Stimulated activated CD4-positive, alpha-beta T cell treated with anti-CD3 and anti-CD28 coated beads, Interleukin-12 subunit alpha, Interleukin-12 subunit beta, amount 100 ng/mL, for 24 hours (primary cell): ENCODE measurements at regions not wholly inside any gene's neighbourhood (a gene's known extent, or its start where the extent isn't known, plus 50 kb on each side); places are given as distances from the start of the nearest gene placed in this dataset.

Source experiments
- DNase-seq, 2 experiments: peaks; one replicate each; pipeline ENCODE4 v3.0.0-alpha.2; 2020; ENCODE audit warnings: low read depth in 2 of 2

DNA sequence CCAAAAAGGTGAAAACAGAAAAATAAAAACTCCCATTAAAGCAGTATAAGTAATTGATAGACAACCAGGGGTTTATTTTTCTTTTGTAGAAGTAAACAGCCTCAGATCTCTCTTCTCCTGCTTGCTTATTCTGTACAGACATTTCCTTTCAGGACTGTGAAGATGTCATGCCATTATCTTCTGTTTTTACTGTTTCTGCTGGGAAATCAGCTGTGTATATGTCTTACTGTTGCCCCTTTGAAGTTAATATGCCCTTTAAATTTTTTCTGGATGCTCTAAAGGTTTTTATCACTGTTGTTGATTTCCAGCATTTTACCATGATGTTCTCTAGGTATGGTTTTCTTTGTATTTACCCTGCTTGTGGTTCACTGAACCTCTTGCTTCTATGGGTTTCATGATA is 199.5 kb downstream of the NXNL2 start:
- no peak for DNase-seq

DNA sequence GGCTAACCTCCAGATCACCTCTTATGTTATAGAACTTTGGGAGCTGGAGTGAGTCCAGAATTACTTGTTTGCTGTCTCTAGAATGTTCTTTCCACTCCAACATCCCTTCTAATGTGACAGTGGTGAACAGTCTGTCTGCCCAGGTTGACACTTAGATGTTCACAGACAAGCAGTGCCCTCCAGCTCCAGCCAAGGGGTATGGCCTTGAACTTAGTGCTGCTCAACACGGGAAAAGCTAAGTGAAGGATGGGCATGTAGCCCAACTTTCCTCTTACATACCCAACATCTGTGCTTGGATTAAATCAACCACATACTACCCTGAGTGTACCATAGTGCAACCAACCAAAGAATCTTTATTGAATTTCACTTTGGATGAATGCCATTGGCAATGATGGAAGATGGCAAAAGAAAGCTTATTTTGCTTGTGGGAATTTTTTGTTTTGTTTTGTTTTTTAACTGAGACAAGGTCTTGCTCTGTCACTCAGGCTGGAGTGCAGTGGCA is 201.2 kb downstream of the NXNL2 start:
- no peak for DNase-seq

DNA sequence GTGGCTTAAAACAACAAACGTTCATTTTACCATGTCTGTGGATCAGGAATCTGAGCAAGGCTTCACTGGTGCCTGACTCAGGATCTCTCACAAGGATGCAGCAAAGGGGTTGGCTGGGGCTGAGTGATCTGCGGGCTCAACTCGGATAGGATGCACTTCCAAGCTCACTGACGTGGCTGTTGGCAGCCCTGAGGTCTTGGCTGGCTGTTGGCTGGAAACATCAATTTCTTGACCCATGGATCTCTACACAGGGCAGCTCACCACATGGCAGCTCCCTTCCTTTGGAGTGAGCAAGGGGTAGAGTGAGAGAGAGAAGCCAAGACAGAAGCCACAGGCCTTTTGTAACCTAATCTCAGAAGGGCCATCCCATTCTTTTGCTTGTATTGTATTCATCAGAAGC is 202.1 kb downstream of the NXNL2 start:
- DNase-seq: no peak

- no peak for DNase-seq
Measured at GRCh38 chr9:88737876-88738275, 202.9 kb downstream of the NXNL2 start.

DNA sequence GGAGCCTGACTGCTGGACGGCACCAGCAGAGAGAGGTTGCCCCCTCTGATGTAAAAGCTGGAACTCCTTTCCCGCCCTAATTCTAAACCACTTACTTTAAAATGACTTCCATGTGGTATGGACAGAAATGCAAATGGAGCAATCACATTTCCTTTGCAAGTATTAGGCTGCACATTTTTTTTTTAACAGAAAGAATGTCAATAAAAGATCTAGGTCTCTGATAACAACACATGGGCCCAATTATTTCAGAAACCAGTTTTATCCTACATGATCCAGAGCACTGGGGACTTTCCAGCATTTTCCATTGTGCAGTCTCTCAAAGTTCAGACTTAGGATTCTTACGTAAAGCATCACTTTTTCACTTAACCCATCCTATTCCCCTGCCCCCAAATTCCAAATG is 203.7 kb downstream of the NXNL2 start:
- no peak for DNase-seq

DNA sequence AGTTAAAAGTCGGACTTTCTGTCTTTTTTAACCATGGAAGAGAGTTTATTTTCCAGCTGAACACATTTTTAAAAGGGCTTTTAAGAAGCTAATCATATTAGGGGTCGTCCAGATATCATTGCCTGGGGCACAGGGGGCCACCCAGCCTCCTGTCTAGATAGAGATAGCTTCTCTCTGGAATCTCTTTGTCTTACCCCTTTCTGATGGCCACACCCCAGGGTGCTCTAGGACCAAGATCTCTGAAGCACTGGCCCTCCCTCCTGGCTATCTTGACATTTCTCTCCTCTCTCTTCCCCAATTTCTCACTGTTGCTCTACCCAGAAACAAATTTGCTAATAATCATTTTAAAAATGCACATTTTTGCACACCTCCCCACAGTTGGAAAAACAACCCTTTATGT is 204.4 kb downstream of the NXNL2 start:
- no peak for DNase-seq

GRCh38 chr9:88740844-88741243 is 205.9 kb downstream of the NXNL2 start:
- no peak for DNase-seq

DNA sequence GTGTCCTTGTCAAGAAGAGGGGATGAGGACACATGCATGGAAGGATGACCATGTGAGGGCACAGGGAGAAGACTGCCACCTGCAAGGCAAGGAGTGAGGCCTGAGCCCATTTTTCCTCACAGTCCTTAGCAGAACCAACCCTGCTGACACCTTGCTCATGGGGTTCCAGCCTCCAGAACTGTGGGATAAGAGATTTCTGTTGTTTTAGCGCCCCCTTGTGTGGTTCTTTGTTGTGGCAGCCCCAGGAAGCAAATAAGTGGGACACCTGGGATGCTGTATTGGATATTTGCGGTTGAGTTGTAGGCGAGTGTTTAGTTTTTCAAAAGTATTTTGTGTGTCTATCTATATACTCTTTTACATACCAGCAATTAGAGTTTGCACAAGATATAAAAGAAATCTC is 206.4 kb downstream of the NXNL2 start:
- peak in 1 of 2 experiments; percentile 15 for DNase-seq

DNA sequence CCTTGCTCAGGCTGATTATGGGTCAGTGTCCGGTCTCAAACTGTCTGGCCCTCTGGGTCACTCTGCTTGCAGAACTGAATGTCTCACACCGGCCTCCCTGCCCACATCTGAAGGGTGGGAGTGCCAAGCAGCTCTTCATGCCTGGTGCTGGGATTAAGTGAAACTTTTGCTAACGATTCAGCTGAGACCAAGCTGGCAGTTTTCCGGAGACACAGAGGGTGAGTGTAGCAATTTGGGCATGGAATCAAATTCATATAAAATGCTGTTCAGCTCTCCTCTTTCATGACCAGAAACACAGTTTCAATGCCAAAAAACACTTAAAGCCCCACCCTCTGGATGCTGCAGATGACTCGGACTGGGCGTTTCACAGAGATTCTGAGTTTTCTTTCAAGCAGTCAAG is 207.5 kb downstream of the NXNL2 start:
- DNase-seq: no peak

- DNase-seq: no peak
Measured at GRCh38 chr9:88742905-88743304, 207.9 kb downstream of the NXNL2 start.

- DNase-seq: no peak
Measured at GRCh38 chr9:88745276-88746001, 210.5 kb downstream of the NXNL2 start.

DNA sequence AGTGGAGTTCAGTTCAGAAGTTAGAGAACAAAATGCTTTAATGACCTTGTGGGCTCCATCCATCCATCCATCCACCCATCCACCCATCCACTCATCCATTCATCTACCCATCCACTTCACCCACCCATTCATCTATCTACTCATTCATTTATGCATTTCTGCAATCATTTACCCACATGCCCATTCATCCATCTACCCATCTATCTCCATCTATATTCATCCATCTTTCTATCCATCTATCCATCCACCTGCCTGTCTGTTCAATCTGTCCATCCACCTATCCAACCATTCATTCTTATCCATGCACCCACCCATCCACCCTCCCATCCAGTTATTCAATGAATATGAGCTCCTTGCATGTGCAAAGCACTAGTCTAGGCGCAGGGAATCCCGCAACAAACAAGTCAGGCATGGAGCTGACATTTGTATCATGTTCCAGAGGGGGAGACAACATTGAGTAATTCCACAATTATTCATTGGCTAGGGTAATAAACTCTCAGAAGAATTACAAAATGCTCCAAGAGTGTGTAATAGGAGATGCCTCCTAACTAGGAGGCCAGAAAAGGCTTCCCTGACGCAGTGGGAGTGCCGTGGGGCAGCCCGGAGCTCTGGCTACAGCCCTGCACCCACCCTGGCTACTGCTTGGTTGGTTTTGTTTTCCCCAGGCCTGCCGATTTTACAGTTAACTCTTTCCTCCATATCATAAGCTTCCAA is 211.2 kb downstream of the NXNL2 start:
- no peak for DNase-seq

GRCh38 chr9:88746743-88747398 is 211.9 kb downstream of the NXNL2 start:
- no peak for DNase-seq

GRCh38 chr9:88747768-88748167 is 212.8 kb downstream of the NXNL2 start:
- no peak for DNase-seq

GRCh38 chr9:88748566-88749261 is 213.7 kb downstream of the NXNL2 start:
- no peak for DNase-seq

DNA sequence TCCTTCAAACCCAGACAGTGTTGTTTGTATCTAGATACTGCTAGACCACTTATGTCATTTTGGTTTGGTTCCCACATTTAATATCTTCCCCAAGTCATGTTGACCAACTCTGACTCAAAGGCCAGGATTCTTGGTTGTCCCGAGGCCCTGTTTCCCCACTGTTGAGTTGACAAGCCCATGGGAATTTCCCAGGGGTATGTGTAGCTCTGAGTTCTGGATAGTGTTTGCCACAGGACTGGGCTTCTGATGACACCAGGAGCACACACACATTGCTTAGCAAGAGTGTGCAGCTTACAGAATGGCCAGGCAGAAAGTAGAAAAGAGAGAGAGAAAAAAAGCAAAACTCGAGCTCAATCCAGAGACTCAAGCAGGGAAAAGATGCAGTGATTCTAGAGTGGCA is 214.4 kb downstream of the NXNL2 start:
- no peak for DNase-seq

GRCh38 chr9:88750832-88751360 is 215.9 kb downstream of the NXNL2 start:
- no peak for DNase-seq

DNA sequence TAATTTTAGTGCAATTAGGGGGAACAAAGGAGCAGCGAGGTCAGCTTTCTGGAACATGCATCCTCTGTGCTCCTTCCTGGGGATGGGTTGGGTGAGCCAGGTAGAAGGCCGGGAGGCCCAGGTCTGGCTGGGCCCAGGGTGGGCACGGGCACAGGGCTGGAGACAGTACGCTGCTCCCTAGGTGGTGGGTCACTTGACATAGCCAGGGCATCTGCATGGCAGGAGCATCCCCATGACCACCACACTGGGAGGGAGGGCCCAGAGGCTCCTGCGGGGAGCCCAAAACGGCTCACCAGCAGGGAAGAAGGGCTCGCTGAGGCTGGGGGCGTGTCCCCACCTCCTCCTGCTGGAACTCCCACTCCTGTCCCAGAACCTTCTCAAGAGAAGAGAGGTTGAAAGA is 216.8 kb downstream of the NXNL2 start:
- DNase-seq: no peak

DNA sequence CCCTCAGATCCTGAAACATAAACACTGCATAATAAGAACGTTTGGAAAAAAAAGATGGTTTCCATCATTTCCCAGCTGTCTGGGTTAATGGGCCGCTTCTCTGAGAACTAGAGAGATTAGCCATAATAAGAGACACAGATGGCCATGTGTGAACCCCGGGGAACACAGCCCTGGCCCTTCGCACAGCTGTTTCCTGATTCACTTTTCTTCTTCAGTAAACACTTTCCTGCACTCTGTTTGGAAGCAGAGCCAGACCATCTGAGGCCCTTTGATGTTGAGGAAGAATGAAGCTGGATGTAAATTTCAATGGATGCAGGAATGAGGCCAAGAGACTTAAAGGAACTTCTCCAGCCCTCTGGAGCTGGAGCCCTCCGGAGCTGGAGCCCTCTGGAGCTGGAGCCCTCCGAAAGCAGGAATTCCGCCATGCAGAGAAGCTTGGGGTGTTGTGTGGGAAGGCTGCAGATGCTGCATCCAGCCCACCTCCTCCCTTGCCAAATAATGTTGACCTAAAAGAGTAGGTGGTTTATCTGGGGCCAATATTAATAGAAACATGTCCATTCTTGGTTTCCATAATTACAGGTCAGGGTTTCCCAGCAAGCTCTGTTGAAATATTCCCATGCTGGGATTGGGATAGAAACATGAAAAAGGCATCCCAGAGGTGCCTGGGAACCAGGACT is 218.9 kb downstream of the NXNL2 start:
- no peak for DNase-seq

- DNase-seq: no peak
Measured at GRCh38 chr9:88754452-88754851, 219.5 kb downstream of the NXNL2 start.

DNA sequence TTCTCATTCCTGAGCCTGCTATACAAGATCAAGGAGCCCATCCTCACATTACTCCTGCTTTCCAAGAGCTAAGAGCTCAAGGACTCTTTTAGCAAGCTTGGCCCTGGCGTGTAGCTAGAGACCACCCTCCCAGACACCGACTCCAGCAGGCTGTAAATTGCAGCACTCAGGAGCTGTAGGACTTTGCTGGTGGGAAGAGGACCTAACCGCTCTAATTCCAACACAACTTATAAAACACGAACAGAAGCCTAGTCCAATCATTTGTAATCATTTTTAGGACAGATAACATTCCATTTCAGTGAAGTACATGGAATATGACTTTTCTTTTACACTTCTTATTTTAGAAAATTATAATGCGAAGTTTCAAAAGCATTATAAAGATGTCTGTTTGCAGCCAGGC is 219.9 kb downstream of the NXNL2 start:
- DNase-seq: no peak
